HL-60 (cell line): ENCODE measurements at regions not wholly inside any gene's neighbourhood (a gene's known extent, or its start where the extent isn't known, plus 50 kb on each side); places are given as distances from the start of the nearest gene placed in this dataset.
"Not testable (repeated sequence)": the region's sequence is repeated elsewhere in the genome, so short reads cannot be mapped to it uniquely, and the experiment has no call there.

Experiments
- DNase-seq, 2 experiments: peaks; one replicate each; pipeline ENCODE4 v3.0.0-alpha.2; 2010 to 2020; ENCODE audit warnings: low read depth in 1 of 2, low spot score in 1 of 2
- H3K27ac ChIP-seq: fragments of 250-450 bp; sonication (Bioruptor Pico); replicated peaks from 2 replicates; pipeline ENCODE4 v1.5.1; 2020; ENCODE audit warnings: mild to moderate bottlenecking, moderate library complexity
- H3K27me3 ChIP-seq: fragments of 250-450 bp; sonication (Bioruptor Pico); 2 replicates; pipeline ENCODE4 v1.5.1; 2021; ENCODE audit warnings: mild to moderate bottlenecking, moderate library complexity; ENCODE audit not compliant: insufficient read depth, poor library complexity, severe bottlenecking
- H3K4me3 ChIP-seq: replicated peaks from 2 replicates; pipeline ENCODE4 v1.5.1; 2011; ENCODE audit warnings: mild to moderate bottlenecking, control low read depth, low read length; ENCODE audit not compliant: insufficient read depth
- GABPA ChIP-seq: IDR thresholded peaks from 2 replicates; pipeline ENCODE4 v1.6.1; 2012; ENCODE audit warnings: low read depth
- POLR2AphosphoS5 ChIP-seq: IDR thresholded peaks from 2 replicates; pipeline ENCODE4 v1.6.1; 2012; ENCODE audit warnings: low read depth
- REST ChIP-seq: IDR thresholded peaks from 2 replicates; pipeline ENCODE4 v1.6.1; 2012; ENCODE audit warnings: low read depth; ENCODE audit not compliant: insufficient replicate concordance
- SPI1 ChIP-seq: IDR thresholded peaks from 2 replicates; pipeline ENCODE4 v1.6.1; 2012; ENCODE audit warnings: low read depth, mild to moderate bottlenecking, borderline replicate concordance
- TF ChIP-seq, protein P1 (sequence below): IDR thresholded peaks from one replicate; pipeline ENCODE4 v1.5.1; 2011; ENCODE audit warnings: low read length, control low read depth, inconsistent platforms; ENCODE audit not compliant: insufficient read depth

GRCh38 chr14:28629328-28630004 is 137.1 kb upstream of the FOXG1 start:
- H3K4me3 ChIP-seq = no peak overlapping the region
- H3K27ac ChIP-seq = no peak overlapping the region
- TF ChIP-seq SPI1 = no peak
- TF ChIP-seq REST = no peak
- DNase-seq = no peak
- no peaks in the 10 kb centered on the region for H3K27me3 ChIP-seq

DNA sequence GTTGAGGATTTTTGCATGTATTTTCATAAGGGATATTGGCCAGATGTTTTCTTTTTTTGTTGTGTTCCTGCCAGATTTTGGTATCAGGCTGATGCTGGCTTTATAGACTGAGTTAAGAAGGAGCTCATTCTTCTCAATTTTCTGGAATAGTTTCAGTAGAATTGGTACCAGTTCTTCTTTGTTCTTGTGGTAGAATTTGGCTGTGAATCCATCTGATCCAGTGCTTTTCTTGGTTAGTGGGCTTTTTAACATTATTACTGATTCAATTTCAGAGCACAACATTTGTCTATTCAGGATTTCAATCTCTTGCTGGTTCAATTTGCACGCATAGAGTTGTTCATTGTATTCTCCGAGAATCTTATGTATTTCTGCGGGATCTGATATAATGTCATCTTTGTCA is 136.5 kb upstream of the FOXG1 start:
- TF ChIP-seq SPI1 (no peak), REST (no peak), GABPA (no peak), POLR2AphosphoS5 (no peak)
- TF ChIP-seq, protein P1, sequence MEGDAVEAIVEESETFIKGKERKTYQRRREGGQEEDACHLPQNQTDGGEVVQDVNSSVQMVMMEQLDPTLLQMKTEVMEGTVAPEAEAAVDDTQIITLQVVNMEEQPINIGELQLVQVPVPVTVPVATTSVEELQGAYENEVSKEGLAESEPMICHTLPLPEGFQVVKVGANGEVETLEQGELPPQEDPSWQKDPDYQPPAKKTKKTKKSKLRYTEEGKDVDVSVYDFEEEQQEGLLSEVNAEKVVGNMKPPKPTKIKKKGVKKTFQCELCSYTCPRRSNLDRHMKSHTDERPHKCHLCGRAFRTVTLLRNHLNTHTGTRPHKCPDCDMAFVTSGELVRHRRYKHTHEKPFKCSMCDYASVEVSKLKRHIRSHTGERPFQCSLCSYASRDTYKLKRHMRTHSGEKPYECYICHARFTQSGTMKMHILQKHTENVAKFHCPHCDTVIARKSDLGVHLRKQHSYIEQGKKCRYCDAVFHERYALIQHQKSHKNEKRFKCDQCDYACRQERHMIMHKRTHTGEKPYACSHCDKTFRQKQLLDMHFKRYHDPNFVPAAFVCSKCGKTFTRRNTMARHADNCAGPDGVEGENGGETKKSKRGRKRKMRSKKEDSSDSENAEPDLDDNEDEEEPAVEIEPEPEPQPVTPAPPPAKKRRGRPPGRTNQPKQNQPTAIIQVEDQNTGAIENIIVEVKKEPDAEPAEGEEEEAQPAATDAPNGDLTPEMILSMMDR = no peak
- Histone ChIP-seq H3K4me3 (no peak overlapping the region), H3K27me3 (no peaks in the 10 kb centered on the region), H3K27ac (no peak overlapping the region)
- no peak for DNase-seq

GRCh38 chr14:28635387-28635786 is 131.2 kb upstream of the FOXG1 start:
- H3K4me3 ChIP-seq = no peak overlapping the region
- TF ChIP-seq REST = no peak
- TF ChIP-seq GABPA = no peak
- TF ChIP-seq, protein P1 = no peak
- TF ChIP-seq POLR2AphosphoS5 = no peak
- TF ChIP-seq SPI1 = no peak
- H3K27me3 ChIP-seq = no peaks in the 10 kb centered on the region
- DNase-seq = no peak
- no peak overlapping the region for H3K27ac ChIP-seq

GRCh38 chr14:28635816-28636215 is 130.8 kb upstream of the FOXG1 start:
- H3K27ac ChIP-seq, H3K27me3 ChIP-seq, DNase-seq, H3K4me3 ChIP-seq: not testable (repeated sequence)

GRCh38 chr14:28641189-28641588 is 125.4 kb upstream of the FOXG1 start:
- H3K27ac ChIP-seq, DNase-seq, H3K27me3 ChIP-seq, H3K4me3 ChIP-seq: not testable (repeated sequence)
